Transverse colon (tissue), 4 donors: ENCODE measurements at regions not wholly inside any gene's neighbourhood (a gene's known extent, or its start where the extent isn't known, plus 50 kb on each side); places are given as distances from the start of the nearest gene placed in this dataset.

Experiments used
- DNase-seq: peaks from one replicate; pipeline ENCODE4 v3.0.0-alpha.2; 2019
- H3K27ac ChIP-seq, 4 donors: fragments of 200-600 bp; sonication (generic); 2 replicates each; pipeline ENCODE4 v1.5.1; 2016 to 2018; ENCODE audit warnings: inconsistent platforms in 4 of 4
- H3K27me3 ChIP-seq: fragments of 200-600 bp; sonication (generic); 2 replicates; pipeline ENCODE4 v1.5.1; 2017; ENCODE audit warnings: inconsistent platforms
- H3K36me3 ChIP-seq, 4 donors: fragments of 200-600 bp; sonication (generic); 2 replicates each; pipeline ENCODE4 v1.5.1; 2017 to 2019; ENCODE audit warnings: inconsistent platforms in 4 of 4
- H3K4me1 ChIP-seq, 4 donors: fragments of 200-600 bp; sonication (generic); 2 replicates each; pipeline ENCODE4 v1.5.1; 2017 to 2020; ENCODE audit warnings: inconsistent platforms in 4 of 4
- H3K4me3 ChIP-seq, 4 donors: fragments of 200-600 bp; sonication (generic); 1 replicate in 1 of 4; 2 replicates in 3 of 4; pipeline versions ENCODE4 v1.5.1 to v1.6.1; 2017 to 2019; ENCODE audit warnings: inconsistent platforms in 4 of 4
- H3K9me3 ChIP-seq, 2 donors: fragments of 200-600 bp; sonication (generic); 2 replicates each; pipeline ENCODE4 v1.5.1; 2017 to 2019; ENCODE audit warnings: inconsistent platforms in 2 of 2
- EP300 ChIP-seq: sonication (generic); formaldehyde crosslinking; IDR thresholded peaks from one replicate; pipeline ENCODE4 v1.6.1; 2017; ENCODE audit warnings: antibody characterized with exemption, low read depth
- POLR2A ChIP-seq: fragments of 450-650 bp; IDR thresholded peaks from one replicate; pipeline ENCODE4 v1.6.1; 2016; ENCODE audit warnings: antibody characterized with exemption, mild to moderate bottlenecking, moderate library complexity
- POLR2AphosphoS5 ChIP-seq, 3 donors: sonication (generic); formaldehyde crosslinking; IDR thresholded peaks; one replicate each; pipeline ENCODE4 v1.6.1; 2016; ENCODE audit warnings: antibody characterized with exemption in 3 of 3
- WGBS, 2 donors: methylation state at CpG; one replicate each; pipeline ENCODE4 v1.1.5; 2018; ENCODE audit warnings: low coverage in 1 of 2; 5-methylcytosine and 5-hydroxymethylcytosine counted together
- in situ Hi-C, 4 donors: fragments of 200-750 bp; cut with MboI; loops; one replicate each; pipeline versions ENCODE4 v1.15.0 to v1.15.1; 2017; ENCODE audit warnings: low sequenced_read_pairs in 3 of 4, low pct_ligation_motif_present in 1 of 4, low pct_unique_long_range_greater_than_20kb in 1 of 4
- intact Hi-C: fragments of 100-400 bp; cut with DNase I; formaldehyde crosslinking; loops from one replicate; pipeline ENCODE4 v1.15.1; 2023; ENCODE audit warnings: low total_unique reads
- TF ChIP-seq, protein P1 (sequence below), 5 experiments: fragments of 200-600 bp in 3 of 5; fragments of 450-650 bp in 2 of 5; sonication (generic) in 3 of 5; IDR thresholded peaks; 1 replicate in 2 of 5; 2 replicates in 3 of 5; pipeline ENCODE4 v1.5.1; 2016 to 2017; ENCODE audit warnings: antibody characterized with exemption in 5 of 5, inconsistent platforms in 3 of 5, mild to moderate bottlenecking in 2 of 5, moderate library complexity in 1 of 5

DNA sequence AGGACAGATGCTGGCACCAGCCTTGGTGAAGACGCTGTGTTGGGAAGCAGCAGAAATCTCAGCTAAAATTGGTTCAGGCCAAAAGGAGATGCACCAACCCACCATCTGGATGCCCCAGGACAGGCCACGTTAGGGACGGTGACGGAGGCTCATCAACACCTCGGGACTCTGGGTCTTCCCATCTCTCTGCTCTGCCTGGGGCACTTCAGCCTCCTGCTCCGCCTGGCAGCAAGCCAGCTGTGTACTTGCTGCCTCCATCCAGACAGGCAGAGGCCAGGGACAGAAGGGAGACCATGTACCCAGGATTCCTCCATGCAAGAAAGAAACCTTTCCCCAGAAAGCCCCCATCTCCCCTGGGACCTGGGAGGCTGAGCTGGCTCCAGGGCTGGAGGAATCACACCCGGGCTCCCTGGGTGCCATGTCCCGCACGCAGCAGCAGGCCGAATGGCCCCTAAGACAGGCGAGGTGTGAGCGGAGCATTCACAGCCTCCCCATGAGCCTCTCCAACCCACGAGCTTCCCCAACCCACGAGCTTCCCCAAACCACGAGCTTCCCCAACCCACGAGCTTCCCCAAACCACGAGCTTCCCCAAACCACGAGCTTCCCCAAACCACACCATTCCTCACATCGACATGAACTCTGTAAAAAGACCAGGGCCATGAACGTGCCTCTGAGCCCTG, 274.5 kb downstream of the C16orf95 start:
- Histone ChIP-seq H3K27ac (no peak overlapping the region), H3K27me3 (peaks cover 8% of the 10 kb centered on the region), H3K9me3 (no peaks in the 10 kb centered on the region), H3K36me3 (no peaks in the 10 kb centered on the region), H3K4me3 (no peak overlapping the region), H3K4me1 (no peaks in the 10 kb centered on the region)
- TF ChIP-seq, protein P1, sequence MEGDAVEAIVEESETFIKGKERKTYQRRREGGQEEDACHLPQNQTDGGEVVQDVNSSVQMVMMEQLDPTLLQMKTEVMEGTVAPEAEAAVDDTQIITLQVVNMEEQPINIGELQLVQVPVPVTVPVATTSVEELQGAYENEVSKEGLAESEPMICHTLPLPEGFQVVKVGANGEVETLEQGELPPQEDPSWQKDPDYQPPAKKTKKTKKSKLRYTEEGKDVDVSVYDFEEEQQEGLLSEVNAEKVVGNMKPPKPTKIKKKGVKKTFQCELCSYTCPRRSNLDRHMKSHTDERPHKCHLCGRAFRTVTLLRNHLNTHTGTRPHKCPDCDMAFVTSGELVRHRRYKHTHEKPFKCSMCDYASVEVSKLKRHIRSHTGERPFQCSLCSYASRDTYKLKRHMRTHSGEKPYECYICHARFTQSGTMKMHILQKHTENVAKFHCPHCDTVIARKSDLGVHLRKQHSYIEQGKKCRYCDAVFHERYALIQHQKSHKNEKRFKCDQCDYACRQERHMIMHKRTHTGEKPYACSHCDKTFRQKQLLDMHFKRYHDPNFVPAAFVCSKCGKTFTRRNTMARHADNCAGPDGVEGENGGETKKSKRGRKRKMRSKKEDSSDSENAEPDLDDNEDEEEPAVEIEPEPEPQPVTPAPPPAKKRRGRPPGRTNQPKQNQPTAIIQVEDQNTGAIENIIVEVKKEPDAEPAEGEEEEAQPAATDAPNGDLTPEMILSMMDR (IDR thresholded peaks at IDR 0.05) = no peak
- TF ChIP-seq EP300 (no peak), POLR2AphosphoS5 (IDR thresholded peaks at IDR 0.05) (no peak), POLR2A (no peak)
- in situ Hi-C loops = no loop called here
- 68% methylated on average over 20 of the region's 20 CpGs; no CpG with 5 or more reads in 1 of the 2 donors for WGBS, 2 donors
- DNase-seq = no peak
- intact Hi-C loops = no loop called here

DNA sequence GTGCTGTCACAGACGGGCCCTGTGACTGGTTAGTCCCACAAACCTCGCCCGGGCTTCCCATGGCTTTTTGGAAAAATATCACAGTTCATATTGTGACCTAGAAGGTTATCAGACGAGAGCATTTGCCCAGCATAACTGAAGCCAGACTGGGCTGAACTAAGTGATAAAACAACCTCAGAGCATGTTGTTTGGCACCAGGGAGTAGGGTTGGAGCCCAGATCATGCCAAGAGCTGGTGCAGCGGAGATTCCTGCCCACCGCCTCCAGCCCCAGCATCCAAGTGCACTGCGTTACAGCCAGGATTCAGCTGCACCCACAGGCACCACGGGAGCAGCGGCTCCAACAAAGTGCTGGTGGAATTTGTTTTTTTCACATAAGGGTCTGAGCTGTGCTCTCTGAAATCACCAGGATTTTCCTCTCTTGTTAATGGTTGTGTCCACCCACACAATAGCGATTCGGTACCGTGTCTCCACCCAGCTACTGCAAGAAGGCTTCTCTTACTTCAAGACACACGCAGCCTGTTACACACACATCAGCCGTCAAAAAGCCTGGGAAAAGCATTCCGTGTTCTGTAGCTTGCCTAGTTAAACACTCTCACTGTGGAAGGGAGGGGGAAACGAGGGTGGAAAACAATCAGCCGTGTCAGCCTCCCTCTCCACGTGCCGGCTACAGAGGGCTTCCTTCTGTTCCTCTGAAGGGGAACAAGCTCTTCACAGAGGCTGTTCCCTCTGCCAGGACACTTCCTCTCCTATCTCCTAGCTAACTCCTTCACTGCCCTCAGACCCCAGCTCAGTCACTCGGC, 273.8 kb downstream of the C16orf95 start:
- Histone ChIP-seq H3K9me3 (no peaks in the 10 kb centered on the region), H3K27ac (no peak overlapping the region), H3K36me3 (no peaks in the 10 kb centered on the region), H3K4me3 (no peak overlapping the region), H3K4me1 (no peaks in the 10 kb centered on the region), H3K27me3 (peaks cover 16% of the 10 kb centered on the region)
- TF ChIP-seq POLR2AphosphoS5 (IDR thresholded peaks at IDR 0.05) (no peak), EP300 (no peak), POLR2A (no peak)
- TF ChIP-seq, protein P1 (IDR thresholded peaks at IDR 0.05) = no peak
- in situ Hi-C loops = no loop called here
- intact Hi-C loops = no loop called here
- DNase-seq = no peak
- WGBS, 2 donors = 49 to 53% methylated on average over 3 to 20 of the region's 20 CpGs

DNA sequence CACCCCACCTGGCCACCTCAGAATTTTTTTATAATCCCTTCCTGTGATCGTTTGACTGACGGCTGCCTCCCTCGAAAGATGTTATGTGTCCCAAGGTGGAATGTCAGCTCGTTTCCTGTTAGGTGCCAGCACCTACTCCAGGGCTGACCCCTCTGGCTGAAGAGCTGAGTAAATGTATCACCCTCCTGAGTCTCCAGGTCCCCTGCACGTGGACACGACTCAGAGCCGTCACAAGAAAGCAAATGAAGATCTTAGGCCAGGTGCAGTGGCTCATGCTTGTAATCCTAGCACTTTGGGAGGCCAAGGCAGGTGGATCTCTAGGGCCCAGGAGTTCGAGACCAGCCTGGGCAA, 273.2 kb downstream of the C16orf95 start:
- H3K27me3 ChIP-seq = peaks cover 19% of the 10 kb centered on the region
- H3K4me1 ChIP-seq = no peaks in the 10 kb centered on the region
- in situ Hi-C loops = no loop called here
- intact Hi-C loops = no loop called here
- H3K36me3 ChIP-seq = no peaks in the 10 kb centered on the region
- H3K9me3 ChIP-seq = no peaks in the 10 kb centered on the region
- H3K27ac ChIP-seq = no peak overlapping the region
- H3K4me3 ChIP-seq = no peak overlapping the region
- no peak for TF ChIP-seq POLR2AphosphoS5 (IDR thresholded peaks at IDR 0.05)
- TF ChIP-seq POLR2A = no peak
- TF ChIP-seq, protein P1 (IDR thresholded peaks at IDR 0.05) = no peak
- TF ChIP-seq EP300 = no peak
- no peak for DNase-seq
- 57 to 70% methylated on average over 2 to 8 of the region's 8 CpGs for WGBS, 2 donors

DNA sequence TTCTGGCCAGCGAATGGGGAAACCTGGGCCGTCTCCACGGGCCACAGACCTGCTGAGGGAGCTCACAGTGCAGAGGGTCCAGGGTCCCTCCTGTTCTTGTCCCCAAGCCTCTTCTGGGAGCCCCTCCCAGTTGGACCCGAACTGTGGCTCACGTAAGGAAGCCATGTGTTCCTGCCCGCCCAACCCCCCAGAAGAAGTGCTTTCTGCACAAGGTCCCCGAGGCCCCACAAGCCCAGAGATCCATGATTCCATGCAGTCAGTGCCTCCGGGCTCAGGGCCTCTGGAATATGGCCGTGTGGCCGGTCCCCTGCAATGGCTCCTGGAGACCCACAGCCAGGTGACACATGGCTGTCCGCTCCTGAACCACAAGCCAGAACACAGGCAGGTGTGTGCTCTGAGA, 272.4 kb downstream of the C16orf95 start:
- no peak for DNase-seq
- Histone ChIP-seq H3K4me3 (no peak overlapping the region), H3K4me1 (no peaks in the 10 kb centered on the region), H3K9me3 (no peaks in the 10 kb centered on the region), H3K27ac (no peak overlapping the region), H3K27me3 (peaks cover 19% of the 10 kb centered on the region), H3K36me3 (no peaks in the 10 kb centered on the region)
- intact Hi-C loops (no loop called here), in situ Hi-C loops (no loop called here)
- WGBS, 2 donors = 80 to 87% methylated on average over 1 to 11 of the region's 11 CpGs
- TF ChIP-seq POLR2A (no peak), POLR2AphosphoS5 (IDR thresholded peaks at IDR 0.05) (no peak), EP300 (no peak)
- TF ChIP-seq, protein P1 (IDR thresholded peaks at IDR 0.05) = no peak
